GM19239 (cell line): ENCODE measurements at regions not wholly inside any gene's neighbourhood (a gene's known extent, or its start where the extent isn't known, plus 50 kb on each side); places are given as distances from the start of the nearest gene placed in this dataset.

ENCODE experiments used
- DNase-seq: peaks from one replicate; pipeline ENCODE4 v3.0.0; 2011; ENCODE audit warnings: low spot score; ENCODE audit not compliant: insufficient read length
- FAIRE-seq: peaks from 2 replicates; lab custom pipeline; 2011; peaks lifted over from hg19 to GRCh38; lab: Jason Lieb, UNC

DNA sequence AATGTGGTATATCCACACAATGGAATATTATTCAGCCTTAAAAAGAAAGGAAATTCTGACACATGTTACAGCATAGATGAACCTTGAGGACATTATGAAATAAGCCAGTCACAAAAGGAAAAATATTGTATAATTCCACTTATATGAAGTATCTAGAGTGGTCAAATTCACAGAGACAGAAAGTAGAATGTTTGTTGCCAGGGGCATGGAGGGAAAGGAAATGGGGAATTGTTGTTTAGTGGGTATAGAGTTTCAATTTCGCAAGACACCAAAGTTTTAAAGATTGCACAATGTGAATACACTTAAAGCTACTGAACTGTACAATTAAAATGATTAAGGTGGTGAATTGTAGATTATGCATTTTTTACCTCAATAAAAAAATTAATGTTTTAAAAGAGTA, 92.9 kb downstream of the TXNL1 start:
- FAIRE-seq (no peak), DNase-seq (no peak)

DNA sequence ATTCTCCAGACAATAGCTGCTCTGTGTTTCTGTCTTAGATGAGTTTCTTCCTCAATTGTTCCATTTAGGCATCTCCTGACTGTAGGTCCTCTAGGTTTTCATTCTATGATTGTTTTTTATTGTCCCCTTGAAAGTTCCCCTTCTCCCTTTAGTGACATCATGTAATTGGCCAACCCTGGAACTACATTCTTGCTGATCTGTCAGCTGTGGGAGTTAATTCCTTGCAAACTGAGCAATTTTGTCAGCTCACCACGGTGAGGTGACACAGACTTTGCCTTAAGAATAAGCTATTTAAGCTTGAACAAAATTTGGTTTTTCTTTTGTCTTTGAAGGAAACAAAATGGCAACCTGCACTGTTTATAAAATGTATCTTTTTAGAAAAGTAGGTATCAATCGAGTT, 95.9 kb downstream of the TXNL1 start:
- DNase-seq (no peak), FAIRE-seq (no peak)

DNA sequence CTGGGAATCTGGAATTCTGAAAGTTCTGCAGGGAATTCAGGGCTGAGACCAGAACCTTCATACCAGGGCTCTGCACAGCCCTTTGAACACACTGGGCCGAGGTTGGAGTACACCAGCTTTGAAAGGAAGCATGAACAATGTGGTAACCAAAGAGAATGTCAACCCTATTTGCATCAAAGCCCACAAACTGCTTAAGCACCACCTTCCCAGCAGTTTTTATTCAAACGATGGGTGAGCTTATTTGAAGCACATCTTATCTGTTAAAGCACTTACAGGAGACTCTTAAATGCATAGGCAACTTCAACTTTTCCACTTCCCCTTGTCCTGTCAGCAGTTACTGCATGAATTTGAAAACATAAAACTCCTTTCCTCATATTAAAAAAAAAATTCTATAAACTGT, 96.6 kb downstream of the TXNL1 start:
- no peak for DNase-seq
- FAIRE-seq: no peak

DNA sequence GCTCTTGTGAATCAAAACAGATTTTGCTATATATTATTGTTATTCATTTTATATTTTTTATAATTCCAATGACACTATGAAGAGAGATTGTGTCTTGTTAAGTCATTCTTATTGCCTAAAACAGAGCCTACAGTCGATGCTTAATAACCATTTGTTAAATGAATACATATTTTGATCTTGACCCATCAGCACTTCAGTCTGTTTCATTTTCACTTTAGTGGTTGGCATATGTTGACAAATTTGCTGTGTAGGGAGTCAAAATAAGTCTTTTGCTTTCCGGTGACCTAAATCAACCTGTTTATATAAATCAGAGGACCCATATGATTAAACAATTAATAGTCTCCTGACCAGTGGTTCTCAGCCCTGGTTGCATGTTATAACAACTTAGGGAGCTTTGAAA, 97.1 kb downstream of the TXNL1 start:
- no peak for DNase-seq
- FAIRE-seq: no peak

DNA sequence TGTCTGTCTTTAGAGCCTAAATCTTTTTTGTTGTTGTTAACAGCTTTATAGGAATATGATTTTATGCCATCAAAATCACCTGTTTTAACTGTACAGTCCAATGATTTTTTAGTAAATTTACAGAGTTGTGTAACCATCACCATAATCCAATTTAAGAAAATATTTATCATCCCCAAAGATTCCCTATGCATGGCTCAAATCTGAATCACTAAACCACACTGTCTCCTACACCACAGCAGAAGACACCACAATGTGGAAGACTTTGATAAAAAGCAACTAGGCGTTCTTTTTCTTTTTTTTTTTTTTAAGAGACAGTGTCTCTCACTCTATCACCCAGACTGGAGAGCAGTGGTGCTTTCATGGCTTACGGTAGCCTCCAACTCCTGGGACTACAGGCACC, 99.6 kb downstream of the TXNL1 start:
- DNase-seq (no peak), FAIRE-seq (no peak)

DNA sequence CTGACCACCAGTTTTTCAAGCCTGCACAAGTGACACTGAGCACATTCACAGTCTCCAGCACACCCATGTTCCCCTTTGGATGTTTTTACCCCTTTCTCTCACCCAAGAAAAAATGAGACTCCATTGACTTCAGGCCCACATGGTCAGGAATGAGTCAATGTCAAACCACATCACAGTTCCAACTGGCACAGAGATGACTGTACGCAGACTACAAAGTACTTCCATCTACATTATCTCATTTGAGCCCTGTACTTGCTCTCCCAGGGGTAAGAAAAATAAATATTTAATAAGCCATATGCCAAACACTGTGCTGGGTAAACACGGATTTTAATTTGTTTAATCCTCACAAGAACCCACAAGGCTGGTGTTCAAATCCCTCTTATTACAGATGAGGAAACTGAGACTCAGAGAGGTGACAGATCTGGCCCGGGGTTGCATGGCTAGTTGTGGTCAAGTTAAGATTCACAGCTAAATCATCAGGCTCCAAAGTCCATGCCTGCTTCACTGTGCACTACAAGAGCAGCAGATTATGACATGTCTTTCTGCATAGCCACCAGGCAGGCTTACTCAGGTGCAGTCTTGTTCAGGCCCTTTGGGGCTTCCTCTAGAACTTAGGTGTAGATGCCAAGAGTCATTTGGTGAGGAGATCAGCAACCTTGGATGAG, 106.1 kb downstream of the TXNL1 start:
- FAIRE-seq (peak; percentile 64), DNase-seq (no peak)

DNA sequence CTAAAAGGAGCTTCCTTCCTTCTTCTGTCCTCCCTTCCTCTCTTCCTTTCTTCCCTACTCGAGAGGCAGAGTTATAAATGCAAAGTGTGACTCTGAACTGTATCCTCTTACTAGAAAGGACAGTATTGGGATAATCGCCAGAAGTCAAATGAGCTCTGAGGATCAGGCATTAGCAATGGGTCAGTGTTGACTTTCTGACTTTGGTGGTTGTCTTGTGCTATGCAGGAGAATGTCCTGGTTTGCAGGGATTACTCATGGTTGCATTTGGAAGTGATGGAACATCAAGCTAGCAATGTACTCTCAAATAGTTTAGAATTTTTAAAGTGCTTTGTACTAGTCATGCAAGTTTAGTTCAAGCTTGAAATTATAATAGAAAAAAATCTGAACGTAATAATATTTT, 115.6 kb downstream of the TXNL1 start:
- no peak for FAIRE-seq
- no peak for DNase-seq

DNA sequence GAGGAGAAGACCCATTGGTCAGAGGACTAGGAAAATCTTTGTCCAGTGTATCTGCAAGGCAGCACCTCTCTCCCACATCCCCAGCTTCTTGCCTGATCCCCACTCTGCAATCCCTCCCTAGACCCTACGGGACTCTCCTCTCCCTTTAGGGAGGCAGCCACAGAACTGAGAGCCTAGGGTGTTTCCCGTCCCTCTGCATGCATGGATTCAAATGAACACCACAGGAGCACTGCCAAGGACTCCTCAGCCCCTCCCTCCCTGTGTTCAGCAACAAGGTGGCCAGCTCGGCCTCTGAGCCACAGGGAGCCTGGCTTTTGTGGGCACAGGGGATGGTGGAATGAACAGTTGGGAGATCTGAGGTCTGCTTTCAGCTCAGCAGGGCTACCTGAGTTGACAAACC, 117.1 kb downstream of the TXNL1 start:
- no peak for FAIRE-seq

DNA sequence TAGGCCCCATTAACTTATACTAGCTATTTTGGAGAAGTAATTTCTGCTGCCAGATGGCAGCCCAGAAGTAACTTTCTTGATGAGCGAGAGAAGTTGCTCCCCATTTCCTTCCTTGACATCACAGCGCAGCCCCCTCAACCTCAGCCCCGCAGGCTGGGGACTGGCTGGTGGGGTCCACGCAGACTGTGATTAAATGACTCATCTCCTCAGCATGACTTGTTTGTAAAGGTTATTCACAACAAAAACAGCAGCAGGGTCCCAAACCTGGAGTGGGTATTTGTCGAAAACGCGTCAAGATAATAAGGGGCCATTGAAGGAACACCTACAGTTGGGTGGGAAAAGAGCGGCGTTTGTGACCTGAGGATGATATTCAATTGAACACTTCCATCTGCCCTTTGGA, 120.6 kb downstream of the TXNL1 start:
- DNase-seq (no peak), FAIRE-seq (no peak)

More for the DNA sequence above, 117.1 kb downstream of the TXNL1 start:
- no peak for DNase-seq

DNA sequence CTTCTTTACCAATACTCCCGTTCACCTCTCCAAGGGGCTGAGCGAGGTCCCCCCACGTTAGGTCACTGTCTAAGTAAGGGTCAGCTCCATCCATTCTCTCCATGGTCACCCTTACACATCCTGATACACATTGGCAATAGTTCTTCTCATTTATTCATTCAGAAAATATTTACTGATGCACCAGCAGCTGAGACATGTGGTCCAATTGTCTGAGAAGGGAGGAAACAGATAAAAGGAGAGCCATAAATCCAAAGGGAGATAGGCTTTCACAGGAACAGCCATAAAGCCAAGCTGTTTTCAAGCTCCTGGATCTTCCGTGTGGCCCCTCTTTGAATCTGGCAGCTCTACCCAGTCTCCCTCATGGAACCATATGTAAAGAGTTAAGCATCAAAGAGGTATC, 121.2 kb downstream of the TXNL1 start:
- DNase-seq (no peak), FAIRE-seq (no peak)

DNA sequence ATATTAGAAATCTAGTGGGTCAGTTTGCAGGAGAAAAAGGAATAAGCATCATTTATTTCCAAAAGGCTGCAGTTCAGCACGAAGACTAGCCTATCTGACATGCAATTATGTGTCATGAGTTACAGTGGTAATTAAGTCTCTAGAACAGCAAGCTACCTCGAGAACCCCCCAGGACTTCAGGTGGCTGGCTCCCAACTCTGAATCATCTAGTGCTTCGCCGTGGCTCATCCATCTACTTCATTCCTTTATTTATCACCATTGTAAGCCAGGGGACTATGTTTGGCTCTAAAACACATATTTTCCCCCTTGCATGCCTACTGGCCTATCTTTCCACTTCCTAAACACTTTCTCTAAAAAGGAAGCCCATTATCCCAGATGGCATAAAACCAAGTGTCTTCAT, 121.6 kb downstream of the TXNL1 start:
- FAIRE-seq: no peak

DNA sequence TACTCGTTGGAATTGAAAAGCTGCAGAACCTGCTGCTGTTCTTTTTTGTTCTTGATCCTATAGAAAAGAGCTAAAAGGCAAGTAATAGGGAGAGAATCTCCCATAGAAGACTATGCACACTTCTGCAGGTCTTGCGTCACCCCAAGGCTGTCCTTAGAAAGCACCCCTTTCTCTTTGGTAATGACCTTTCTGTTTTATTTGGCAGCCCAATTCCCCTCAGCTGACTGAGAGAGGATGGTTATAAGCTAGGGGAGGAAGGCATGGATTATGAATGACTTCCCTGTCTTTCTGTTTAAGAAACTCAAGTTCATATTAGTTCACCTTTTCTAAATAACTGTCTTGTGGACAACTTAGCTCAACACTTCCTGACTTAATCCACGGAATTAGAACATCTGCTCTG, 122.9 kb downstream of the TXNL1 start:
- FAIRE-seq (no peak), DNase-seq (no peak)

More for the DNA sequence above, 121.6 kb downstream of the TXNL1 start:
- DNase-seq: no peak

DNA sequence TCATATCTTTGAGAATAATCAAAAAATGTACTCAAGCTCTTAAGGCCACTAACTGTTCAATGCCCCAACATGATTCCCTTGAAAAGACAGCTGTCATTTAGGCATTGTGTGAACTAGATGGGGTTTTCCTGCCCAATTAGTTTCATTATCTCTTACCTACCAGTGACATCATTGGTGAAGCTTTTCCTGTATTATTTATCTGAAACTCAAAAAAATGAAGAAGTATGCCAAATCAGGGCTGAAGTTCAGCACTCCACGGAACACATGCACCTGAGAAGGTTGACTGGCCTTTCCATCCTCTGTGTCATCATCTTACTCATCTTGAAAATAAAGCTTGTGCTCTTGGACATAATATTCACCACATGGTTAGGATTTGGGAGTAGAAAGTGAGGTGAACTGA, 126.4 kb downstream of the TXNL1 start:
- FAIRE-seq (no peak), DNase-seq (no peak)

DNA sequence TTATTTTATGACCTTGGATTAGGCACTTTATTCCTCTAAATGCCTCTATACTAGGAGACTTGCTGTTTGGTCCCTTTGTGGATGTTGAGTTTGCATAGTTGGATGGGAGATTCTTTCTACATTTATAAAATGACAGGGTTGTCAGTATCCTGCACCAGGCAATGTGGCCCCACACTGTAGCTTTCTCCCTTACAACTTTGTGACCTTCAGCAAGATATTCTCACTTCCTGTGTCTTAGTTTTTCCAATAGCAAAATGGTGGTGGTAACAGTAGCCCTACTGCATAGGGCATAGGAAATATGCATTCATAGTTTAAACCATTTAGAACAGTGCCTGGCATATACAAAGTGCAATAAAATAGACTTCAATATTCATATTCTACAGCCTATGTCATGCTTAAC, 128.3 kb downstream of the TXNL1 start:
- FAIRE-seq (no peak), DNase-seq (no peak)

DNA sequence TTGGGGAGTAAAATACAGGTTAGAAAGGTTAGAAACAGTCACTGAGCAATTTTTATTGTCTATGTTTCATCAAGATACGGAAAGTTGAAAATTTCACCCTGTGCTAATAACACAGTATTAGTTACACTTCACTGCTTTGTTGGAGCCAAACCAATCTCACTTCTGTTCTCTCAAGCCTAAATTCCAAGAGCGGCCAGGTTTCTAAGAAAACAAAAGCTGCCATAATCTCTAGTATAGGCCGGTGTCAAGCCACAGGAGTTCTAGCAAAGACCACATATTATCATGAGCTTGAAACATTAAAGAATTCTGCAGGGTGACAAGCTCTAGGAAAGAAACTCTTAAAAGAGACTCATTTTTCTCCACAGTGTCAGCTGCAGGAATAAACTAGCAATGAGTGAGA, 128.7 kb downstream of the TXNL1 start:
- FAIRE-seq (no peak), DNase-seq (no peak)

DNA sequence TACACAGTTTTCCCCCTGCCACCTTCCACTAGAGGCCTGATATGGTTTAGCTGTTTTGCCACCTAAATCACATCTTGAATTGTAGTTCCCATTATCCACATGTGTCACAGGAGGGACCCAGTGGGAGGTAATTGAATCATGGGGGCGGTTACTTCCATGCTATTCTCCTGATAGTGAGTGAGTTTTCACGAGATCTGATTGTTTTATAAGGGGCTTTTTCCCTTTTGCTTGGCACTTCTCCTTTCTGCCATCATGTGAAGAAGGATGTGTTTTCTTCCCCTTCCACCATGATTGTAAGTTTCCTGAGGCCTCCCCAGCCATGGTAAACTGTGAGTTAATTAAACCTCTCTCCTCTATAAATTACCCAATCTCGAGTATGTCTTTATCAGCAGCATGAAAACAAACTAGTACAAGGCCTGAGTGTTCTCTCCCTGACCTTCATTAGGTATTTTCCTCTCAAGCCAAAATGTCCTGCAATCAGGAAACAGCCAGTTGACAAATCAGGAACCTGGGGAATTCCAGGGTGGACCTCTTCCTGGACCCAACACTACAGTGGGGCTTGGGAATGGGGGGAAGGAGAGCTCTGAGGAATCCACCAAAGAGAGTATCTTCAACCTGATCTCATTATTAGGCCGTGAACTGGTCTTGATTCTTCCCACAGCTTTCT, 129.9 kb downstream of the TXNL1 start:
- no peak for DNase-seq
- FAIRE-seq: no peak

DNA sequence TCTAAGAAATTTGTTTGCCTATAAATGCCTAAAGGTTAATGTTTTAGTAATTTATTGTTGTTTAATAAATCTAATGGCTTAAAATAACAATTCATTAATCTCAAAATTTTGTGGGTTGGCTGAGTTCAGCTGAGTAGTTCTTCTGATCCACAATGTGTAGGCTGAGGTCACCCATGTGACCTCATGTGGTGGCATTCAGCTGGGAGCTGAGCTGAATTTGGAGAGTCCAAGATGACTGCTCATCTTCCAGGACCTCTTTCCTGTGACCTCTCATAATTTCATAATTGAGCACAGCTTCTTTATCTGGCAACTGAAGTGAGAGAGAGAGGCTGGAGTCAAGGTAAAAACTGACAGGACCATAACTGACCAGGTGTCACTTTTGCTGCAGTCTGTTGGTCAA, 132.4 kb downstream of the TXNL1 start:
- DNase-seq (no peak), FAIRE-seq (no peak)

DNA sequence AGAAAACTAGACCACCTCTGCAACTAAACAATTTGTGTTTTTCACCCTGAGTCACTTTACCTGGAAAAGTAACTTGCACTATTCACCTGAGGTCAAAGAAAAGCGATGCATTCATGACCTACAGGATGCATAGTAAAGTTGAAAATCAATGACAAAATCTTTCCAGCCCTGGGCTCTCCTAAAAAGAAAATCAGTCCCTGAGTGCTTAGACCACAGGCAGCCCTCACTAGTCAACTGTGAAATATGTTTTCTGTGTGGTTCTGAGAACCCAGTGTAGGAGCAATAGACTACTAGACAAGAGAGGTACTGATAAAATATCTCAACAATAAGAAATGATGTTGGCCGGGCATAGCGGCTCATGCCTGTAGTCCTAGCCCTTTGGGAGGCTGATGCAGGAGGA, 133.1 kb downstream of the TXNL1 start:
- DNase-seq: no peak
- FAIRE-seq: no peak

DNA sequence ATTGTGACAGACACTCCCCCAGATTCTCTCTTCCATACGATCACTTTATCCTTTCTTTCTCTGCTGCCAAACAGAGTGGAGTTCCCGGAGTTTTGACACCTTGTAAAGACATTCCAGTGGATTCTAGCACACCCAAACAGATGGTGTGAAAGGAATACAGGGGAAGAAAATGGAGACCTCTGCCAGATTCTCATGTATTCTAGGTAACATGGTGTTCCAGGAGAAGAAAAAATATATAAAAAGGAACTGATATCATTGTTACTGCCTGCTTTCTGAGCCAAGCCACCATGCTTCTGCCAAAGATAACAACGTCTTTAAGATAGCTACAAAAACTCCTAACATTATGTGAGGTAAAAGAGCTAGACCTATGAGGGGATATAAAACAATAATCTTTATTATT, 136.5 kb downstream of the TXNL1 start:
- FAIRE-seq: no peak
- DNase-seq: no peak

DNA sequence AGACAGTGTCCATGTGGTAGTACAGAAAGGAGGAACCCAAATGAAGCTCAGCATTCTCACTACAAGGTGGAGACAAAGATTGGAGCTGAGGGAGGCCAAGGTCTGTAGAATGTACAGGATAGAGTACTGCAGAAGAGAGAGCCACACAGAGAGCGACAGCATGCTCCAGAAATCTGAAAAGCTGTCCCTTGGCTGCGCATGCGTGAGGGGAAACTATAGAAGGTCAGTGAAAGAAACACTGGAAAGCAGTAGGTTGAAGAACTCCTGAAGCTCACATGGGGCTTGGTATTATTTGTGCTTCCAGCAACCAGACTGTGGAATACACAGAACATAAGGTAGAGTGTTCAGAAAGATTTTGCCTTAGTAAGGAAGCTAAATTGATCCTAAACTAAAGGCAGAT, 142.5 kb downstream of the TXNL1 start:
- DNase-seq: no peak
- FAIRE-seq: no peak

DNA sequence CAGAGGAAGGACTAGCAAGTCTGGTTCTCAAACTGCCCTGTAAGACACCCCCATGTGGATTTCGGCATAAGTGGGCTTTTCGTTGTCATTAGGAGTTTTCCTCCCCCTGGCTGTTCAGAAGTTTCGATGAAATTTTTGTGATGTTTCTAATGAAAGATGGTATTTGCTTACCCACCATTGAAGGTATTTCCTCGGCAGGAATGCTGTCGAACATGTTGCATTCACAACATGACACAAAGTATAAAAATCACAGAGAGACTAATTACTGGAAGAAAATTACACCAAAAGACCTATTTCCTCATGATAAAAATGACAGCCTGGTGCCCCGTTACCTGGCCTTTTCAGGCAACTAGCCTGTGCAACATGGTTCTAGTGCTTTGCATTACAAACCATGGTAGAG, 144.9 kb downstream of the TXNL1 start:
- FAIRE-seq: no peak
- DNase-seq: no peak

DNA sequence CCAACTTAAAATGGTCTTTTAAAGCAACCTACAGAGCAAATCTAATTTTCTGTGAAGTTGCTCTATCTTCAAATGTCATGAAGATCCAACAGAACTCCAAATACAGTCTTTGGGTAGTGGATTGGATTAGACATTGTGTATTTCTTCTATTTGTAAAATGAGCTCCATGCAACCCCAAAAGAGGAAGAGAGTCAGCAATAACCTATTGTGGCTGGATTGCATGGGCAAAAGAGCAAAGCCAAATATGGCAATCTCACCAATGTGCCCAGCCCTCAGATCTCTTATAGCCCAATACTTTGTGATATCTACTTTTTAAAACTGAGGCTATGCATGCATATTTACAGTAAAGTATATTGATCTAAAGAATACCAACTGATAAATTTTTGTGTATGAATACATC, 146.3 kb downstream of the TXNL1 start:
- FAIRE-seq: no peak
- no peak for DNase-seq
